ENCODE measurements at regions not wholly inside any gene's neighbourhood (a gene's known extent, or its start where the extent isn't known, plus 50 kb on each side); places are given as distances from the start of the nearest gene placed in this dataset.

DNA sequence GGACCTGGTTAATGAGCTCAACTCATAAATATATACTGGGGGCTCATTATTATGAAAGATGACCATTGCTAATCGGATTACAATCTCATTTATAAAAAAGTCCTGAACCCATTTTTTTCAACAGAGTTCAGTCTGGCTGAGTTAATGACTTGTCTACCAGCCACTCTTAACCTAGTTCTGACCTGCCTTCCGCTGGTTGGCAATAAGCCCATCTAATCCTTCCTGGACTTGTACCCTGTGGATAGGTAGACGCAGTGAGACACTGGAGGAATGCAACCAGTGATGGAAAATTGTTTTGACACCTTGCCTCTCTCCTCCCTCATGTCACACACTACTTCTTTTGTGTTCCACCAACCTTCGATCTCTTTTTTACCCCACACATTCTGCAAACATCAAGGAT, 279.9 kb downstream of the FOXO1 start:
- H3K27ac ChIP-seq: no peak overlapping the region
- TF ChIP-seq, protein P1, sequence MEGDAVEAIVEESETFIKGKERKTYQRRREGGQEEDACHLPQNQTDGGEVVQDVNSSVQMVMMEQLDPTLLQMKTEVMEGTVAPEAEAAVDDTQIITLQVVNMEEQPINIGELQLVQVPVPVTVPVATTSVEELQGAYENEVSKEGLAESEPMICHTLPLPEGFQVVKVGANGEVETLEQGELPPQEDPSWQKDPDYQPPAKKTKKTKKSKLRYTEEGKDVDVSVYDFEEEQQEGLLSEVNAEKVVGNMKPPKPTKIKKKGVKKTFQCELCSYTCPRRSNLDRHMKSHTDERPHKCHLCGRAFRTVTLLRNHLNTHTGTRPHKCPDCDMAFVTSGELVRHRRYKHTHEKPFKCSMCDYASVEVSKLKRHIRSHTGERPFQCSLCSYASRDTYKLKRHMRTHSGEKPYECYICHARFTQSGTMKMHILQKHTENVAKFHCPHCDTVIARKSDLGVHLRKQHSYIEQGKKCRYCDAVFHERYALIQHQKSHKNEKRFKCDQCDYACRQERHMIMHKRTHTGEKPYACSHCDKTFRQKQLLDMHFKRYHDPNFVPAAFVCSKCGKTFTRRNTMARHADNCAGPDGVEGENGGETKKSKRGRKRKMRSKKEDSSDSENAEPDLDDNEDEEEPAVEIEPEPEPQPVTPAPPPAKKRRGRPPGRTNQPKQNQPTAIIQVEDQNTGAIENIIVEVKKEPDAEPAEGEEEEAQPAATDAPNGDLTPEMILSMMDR (conservative IDR thresholded peaks at IDR 0.05): no peak
- TF ChIP-seq ZFX (IDR thresholded peaks at IDR 0.05): no peak

DNA sequence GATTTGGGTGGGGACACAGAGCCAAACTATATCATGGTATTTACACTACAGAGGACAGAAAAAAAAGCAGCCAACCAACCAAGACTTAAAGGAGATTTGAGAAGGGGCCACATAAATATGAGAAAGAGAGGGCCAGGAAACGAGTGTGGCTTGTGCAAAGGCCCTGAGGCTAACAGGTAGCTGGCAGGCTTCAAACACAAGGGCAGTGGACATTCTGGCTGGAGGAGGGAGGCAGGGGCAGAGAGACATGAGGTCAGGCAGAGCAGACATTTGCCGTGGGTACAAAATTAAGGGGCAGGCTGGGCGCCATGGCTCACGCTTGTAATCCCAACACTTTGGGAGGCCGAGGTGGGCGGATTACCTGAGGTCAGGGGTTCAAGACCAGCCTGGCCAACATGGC, 278.7 kb downstream of the FOXO1 start:
- H3K27ac ChIP-seq: no peak overlapping the region
- no peak for TF ChIP-seq ZFX (IDR thresholded peaks at IDR 0.05)

DNA sequence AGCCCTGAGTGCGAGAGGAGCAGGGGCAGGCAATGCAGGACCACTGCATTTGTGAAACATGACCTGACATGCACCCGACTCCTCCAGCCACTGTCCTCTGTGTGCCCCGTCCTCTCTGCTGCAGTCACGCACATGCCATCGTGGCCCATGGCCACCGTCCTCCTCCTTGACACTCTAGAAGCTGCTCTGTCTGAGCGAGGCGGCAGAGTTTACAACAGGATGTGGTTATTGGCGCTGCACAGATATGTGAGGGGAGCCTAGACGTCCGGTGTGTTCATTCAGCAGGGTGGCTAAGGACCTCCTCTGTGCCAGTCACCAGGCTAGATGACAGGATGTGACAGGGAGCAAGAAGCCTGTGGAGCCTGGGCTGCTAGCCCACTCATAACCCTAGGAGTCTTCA, 277.8 kb downstream of the FOXO1 start:
- TF ChIP-seq, protein P1 (conservative IDR thresholded peaks at IDR 0.05): no peak
- TF ChIP-seq ZFX (IDR thresholded peaks at IDR 0.05): no peak
- H3K27ac ChIP-seq: no peak overlapping the region

DNA sequence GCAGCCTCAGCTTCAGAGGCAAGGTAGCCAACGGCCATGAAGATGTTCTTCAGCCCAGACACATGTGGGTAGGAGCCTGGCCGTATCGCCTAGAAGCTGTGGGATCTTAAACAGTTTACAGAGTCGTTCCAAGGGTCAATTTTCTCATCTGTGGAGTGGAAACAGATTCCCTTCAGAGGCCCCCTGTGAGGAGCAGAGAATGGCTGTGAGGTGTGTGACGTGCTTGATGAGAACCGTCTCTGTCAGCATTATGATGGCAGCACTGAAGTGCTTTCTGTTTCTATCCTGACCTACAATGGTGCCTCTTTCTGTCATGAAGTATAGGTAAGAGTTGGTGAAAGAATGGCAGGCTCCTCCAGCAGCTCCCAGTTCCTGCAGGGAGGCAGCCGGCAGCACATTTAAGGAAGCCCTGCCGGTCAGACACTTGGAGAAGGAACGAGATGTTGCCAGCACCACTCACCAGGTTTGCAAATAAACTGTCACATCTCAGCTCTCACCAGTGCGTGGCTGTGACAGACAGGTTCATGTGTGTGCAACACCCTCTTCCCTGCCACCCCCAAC, 277.3 kb downstream of the FOXO1 start:
- no peak overlapping the region for H3K27ac ChIP-seq
- no peak for TF ChIP-seq ZFX (IDR thresholded peaks at IDR 0.05)
- TF ChIP-seq, protein P1 (conservative IDR thresholded peaks at IDR 0.05): no peak

DNA sequence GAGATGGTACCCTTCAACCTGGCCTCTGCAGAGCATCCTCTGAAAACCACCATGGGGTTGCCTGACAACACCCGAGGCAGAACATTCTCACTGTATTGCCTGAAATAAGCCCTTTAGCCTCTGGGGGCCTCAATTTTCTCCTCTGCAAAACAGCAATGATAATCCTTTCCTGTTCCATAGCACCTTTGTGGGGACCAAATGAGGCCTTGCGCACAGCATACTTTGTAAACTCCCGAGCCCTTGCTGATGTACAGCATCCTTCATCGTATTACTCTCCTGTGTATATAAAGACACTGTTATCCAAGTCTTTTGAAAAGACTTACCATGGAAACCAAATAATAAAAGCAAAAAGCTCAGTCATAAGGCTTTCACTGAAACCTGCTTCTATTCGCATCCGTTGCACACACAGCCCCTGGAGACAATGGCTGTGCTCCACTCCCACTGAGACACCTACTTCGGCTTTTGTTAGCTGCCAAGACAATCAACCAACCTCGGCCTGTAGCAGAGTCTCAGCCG, 276.0 kb downstream of the FOXO1 start:
- no peak for TF ChIP-seq ZFX (IDR thresholded peaks at IDR 0.05)
- TF ChIP-seq, protein P1 (conservative IDR thresholded peaks at IDR 0.05): no peak
- no peak overlapping the region for H3K27ac ChIP-seq

DNA sequence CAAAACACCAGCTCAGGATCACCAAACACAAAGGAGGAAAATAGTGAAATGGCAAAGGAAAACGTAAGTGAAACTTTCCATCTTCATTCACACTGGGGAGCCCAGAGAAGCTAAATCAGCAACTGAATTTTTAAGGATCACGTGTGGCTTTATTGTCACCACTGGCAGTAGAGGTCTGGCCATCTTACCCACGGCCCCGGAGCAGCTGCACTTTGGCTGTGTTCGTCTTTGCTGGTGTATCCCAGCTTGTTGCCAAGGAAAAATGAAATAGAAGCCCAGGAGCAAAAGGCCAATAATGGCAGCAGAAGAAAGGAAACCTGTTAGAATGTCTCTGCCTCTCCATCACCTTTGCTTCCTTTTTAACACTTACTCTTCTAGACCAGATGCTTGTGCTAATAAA, 274.7 kb downstream of the FOXO1 start:
- H3K27ac ChIP-seq: no peak overlapping the region
- TF ChIP-seq, protein P1 (conservative IDR thresholded peaks at IDR 0.05): no peak
- TF ChIP-seq ZFX (IDR thresholded peaks at IDR 0.05): no peak

DNA sequence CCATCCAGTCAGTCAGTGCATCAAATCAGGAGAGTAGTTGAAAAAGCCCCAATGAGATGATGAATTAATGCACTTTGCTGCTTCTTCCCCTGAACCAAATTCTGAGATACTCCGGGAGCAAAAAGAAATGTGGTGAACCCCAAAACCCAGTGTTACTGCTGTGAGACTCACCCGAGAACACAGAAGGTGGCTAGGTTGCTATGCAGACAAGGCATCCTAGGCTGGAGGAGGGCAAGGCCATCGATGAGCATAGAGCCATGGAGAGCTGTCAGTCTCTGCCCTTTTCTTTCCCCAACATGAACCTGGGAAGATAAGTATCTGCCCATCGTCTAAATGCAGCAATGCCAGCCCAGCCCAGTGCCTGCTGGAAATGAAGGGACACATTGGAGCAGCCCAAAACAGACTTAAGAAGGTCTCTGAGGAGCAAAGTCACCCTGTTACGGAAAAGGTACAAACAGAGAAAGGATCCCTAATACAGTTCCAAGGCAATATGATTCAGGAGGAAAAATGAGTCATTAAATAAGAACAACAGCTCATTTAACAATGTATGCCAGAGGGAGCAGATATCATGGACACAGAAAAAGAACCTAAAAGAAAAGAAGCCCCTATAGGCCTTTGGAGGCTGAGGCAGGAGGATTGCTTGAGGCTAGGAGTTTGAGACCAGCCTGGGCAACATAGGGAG, 272.0 kb downstream of the FOXO1 start:
- no peak overlapping the region for H3K27ac ChIP-seq
- TF ChIP-seq, protein P1 (conservative IDR thresholded peaks at IDR 0.05): no peak
- no peak for TF ChIP-seq ZFX (IDR thresholded peaks at IDR 0.05)

DNA sequence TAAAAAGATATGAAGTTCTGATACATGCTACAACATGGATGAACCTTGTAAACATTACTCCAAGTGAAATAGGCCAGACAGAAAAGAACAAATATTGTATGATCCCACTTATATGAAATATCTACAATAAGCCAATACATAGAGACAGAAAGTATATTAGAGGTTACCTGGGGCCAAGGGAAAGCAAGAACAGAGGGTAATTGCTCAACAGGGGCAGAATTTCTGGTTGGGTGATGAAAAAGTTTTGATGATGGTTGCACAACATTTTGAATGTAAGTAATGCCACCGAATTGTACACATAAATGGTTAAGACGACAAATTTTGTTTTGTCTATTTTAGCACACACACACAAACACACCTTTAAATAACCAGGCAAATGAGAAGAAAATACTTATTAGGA, 268.4 kb downstream of the FOXO1 start:
- no peak for TF ChIP-seq ZFX (IDR thresholded peaks at IDR 0.05)
- TF ChIP-seq, protein P1 (conservative IDR thresholded peaks at IDR 0.05): no peak
- H3K27ac ChIP-seq: no peak overlapping the region

All from C4-2B (cell line).